Esophagus squamous epithelium (tissue), 5 donors: ENCODE measurements at regions not wholly inside any gene's neighbourhood (a gene's known extent, or its start where the extent isn't known, plus 50 kb on each side); places are given as distances from the start of the nearest gene placed in this dataset.

Experiments used
- DNase-seq: peaks from one replicate; lab custom pipeline; 2025; lab: John Stamatoyannopoulos, UW
- H3K27ac ChIP-seq, 4 donors: fragments of 200-600 bp; sonication (generic); one replicate each; pipeline ENCODE4 v1.5.1; 2016 to 2019; ENCODE audit warnings: mild to moderate bottlenecking in 1 of 4
- H3K27me3 ChIP-seq, 4 donors: fragments of 200-600 bp; sonication (generic); 1 replicate in 3 of 4; 2 replicates in 1 of 4; pipeline versions ENCODE4 v1.5.1 to v1.6.0; 2017 to 2021; ENCODE audit warnings: antibody characterized with exemption in 1 of 4
- H3K36me3 ChIP-seq, 3 donors: fragments of 200-600 bp; sonication (generic); one replicate each; pipeline ENCODE4 v1.5.1; 2016 to 2019
- H3K4me1 ChIP-seq, 3 donors: fragments of 200-600 bp; sonication (generic); one replicate each; pipeline ENCODE4 v1.5.1; 2017 to 2019
- H3K4me3 ChIP-seq, 4 donors: fragments of 200-600 bp; sonication (generic); 1 replicate in 3 of 4; 2 replicates in 1 of 4; pipeline ENCODE4 v1.5.1; 2016 to 2019; ENCODE audit warnings: mild to moderate bottlenecking in 2 of 4, moderate library complexity in 1 of 4
- H3K9me3 ChIP-seq, 3 donors: fragments of 200-600 bp; sonication (generic); one replicate each; pipeline ENCODE4 v1.5.1; 2016 to 2019
- CTCF ChIP-seq, 6 experiments: fragments of 450-650 bp in 4 of 6; fragments of 200-600 bp in 2 of 6; sonication (generic) in 2 of 6; IDR thresholded peaks; one replicate each; pipeline ENCODE4 v1.5.1; 2016 to 2019; ENCODE audit warnings: antibody characterized with exemption in 6 of 6, mild to moderate bottlenecking in 4 of 6, moderate library complexity in 4 of 6
- POLR2A ChIP-seq, 4 donors: fragments of 450-650 bp; IDR thresholded peaks; one replicate each; pipeline ENCODE4 v1.6.1; 2017; ENCODE audit warnings: antibody characterized with exemption in 4 of 4, mild to moderate bottlenecking in 4 of 4, moderate library complexity in 3 of 4
- WGBS, 2 donors: methylation state at CpG; one replicate each; pipeline ENCODE4 v1.1.5; 2018; 5-methylcytosine and 5-hydroxymethylcytosine counted together
- intact Hi-C: fragments of 100-400 bp; cut with DNase I; formaldehyde crosslinking; loops from one replicate; pipeline ENCODE4 v1.15.0; 2022
- donor health status: DM: yes; HTN: yes; CAD: no.

- intact Hi-C loops: no loop called here
- no peaks in the 10 kb centered on the region for H3K9me3 ChIP-seq
- no peak overlapping the region for H3K4me3 ChIP-seq
Observed at GRCh38 chr5:44891116-44891515, 82.4 kb downstream of the MRPS30 start.

GRCh38 chr5:44900273-44900954, 91.7 kb downstream of the MRPS30 start:
- no peaks in the 10 kb centered on the region for H3K9me3 ChIP-seq
- no peaks in the 10 kb centered on the region for H3K27me3 ChIP-seq
- intact Hi-C loops: no loop called here
- H3K27ac ChIP-seq: no peak overlapping the region
- DNase-seq: no peak
- H3K4me1 ChIP-seq: no peaks in the 10 kb centered on the region
- no peak overlapping the region for H3K4me3 ChIP-seq
- TF ChIP-seq CTCF (IDR thresholded peaks at IDR 0.05) (no peak), POLR2A (IDR thresholded peaks at IDR 0.05) (no peak)
- no peaks in the 10 kb centered on the region for H3K36me3 ChIP-seq

More at GRCh38 chr5:44891116-44891515, 82.4 kb downstream of the MRPS30 start:
- Histone ChIP-seq H3K36me3 (no peaks in the 10 kb centered on the region), H3K27ac (no peak overlapping the region), H3K27me3 (no peaks in the 10 kb centered on the region), H3K4me1 (no peaks in the 10 kb centered on the region)
- no peak for TF ChIP-seq POLR2A (IDR thresholded peaks at IDR 0.05)
- TF ChIP-seq CTCF (IDR thresholded peaks at IDR 0.05): no peak
- DNase-seq: no peak

DNA sequence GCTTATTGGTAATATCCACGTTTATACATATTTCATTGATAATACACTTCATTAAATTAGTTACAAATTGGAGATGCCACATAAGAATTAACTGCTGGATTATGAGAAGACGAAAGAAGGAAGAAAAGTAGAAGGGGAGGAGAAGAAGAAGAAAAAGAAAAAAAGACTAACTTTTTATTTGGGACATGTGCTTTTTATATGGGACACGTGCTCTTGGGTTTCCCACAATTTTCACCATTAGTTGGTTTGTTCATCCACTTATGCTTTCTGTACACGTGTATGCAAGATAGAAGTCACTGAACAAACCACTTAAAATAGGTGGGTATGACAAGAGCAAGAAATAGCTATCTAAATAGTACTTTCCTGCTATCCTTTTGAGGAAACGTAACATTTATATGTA, 98.6 kb downstream of the MRPS30 start:
- DNase-seq: no peak
- H3K4me1 ChIP-seq: no peaks in the 10 kb centered on the region
- intact Hi-C loops: no loop called here
- no peaks in the 10 kb centered on the region for H3K27me3 ChIP-seq
- TF ChIP-seq POLR2A (IDR thresholded peaks at IDR 0.05) (no peak), CTCF (IDR thresholded peaks at IDR 0.05) (no peak)
- no peaks in the 10 kb centered on the region for H3K36me3 ChIP-seq
- H3K4me3 ChIP-seq: no peak overlapping the region
- H3K27ac ChIP-seq: no peak overlapping the region
- no peaks in the 10 kb centered on the region for H3K9me3 ChIP-seq
- WGBS, 2 donors: 41 to 46% methylated on average over 5 of the region's 5 CpGs

GRCh38 chr5:44909004-44909403, 100.3 kb downstream of the MRPS30 start:
- intact Hi-C loops: no loop called here

GRCh38 chr5:44911501-44911900, 102.8 kb downstream of the MRPS30 start:
- Histone ChIP-seq H3K36me3 (no peaks in the 10 kb centered on the region), H3K27me3 (no peaks in the 10 kb centered on the region), H3K27ac (no peak overlapping the region), H3K4me1 (no peaks in the 10 kb centered on the region), H3K4me3 (no peak overlapping the region), H3K9me3 (no peaks in the 10 kb centered on the region)
- TF ChIP-seq POLR2A (IDR thresholded peaks at IDR 0.05) (no peak), CTCF (IDR thresholded peaks at IDR 0.05) (no peak)
- intact Hi-C loops: no loop called here
- no peak for DNase-seq
- 70 to 72% methylated on average over 1 of the region's 1 CpG for WGBS, 2 donors

More at GRCh38 chr5:44909004-44909403, 100.3 kb downstream of the MRPS30 start:
- H3K27ac ChIP-seq: no peak overlapping the region
- no peaks in the 10 kb centered on the region for H3K4me1 ChIP-seq
- no peak for TF ChIP-seq POLR2A (IDR thresholded peaks at IDR 0.05)
- no peak for TF ChIP-seq CTCF (IDR thresholded peaks at IDR 0.05)
- no peaks in the 10 kb centered on the region for H3K9me3 ChIP-seq
- no peaks in the 10 kb centered on the region for H3K27me3 ChIP-seq
- no peak for DNase-seq
- no peaks in the 10 kb centered on the region for H3K36me3 ChIP-seq
- 50 to 59% methylated on average over 1 of the region's 1 CpG for WGBS, 2 donors
- no peak overlapping the region for H3K4me3 ChIP-seq
